BLaER1 (cell line): ENCODE measurements at regions not wholly inside any gene's neighbourhood (a gene's known extent, or its start where the extent isn't known, plus 50 kb on each side); places are given as distances from the start of the nearest gene placed in this dataset.

Experiments
- H3K27ac ChIP-seq: shearing (Covaris generic); formaldehyde crosslinking; 2 replicates; pipeline ENCODE4 v1.8.1; 2022
- H3K27me3 ChIP-seq: shearing (Covaris generic); formaldehyde crosslinking; 2 replicates; pipeline ENCODE4 v1.8.1; 2022
- H3K36me3 ChIP-seq: shearing (Covaris generic); formaldehyde crosslinking; 2 replicates; pipeline ENCODE4 v1.8.1; 2022
- H3K4me1 ChIP-seq: shearing (Covaris generic); formaldehyde crosslinking; 2 replicates; pipeline ENCODE4 v1.8.1; 2022
- H3K4me2 ChIP-seq: shearing (Covaris generic); formaldehyde crosslinking; 2 replicates; pipeline ENCODE4 v1.8.1; 2022
- H3K4me3 ChIP-seq: shearing (Covaris generic); formaldehyde crosslinking; 2 replicates; pipeline ENCODE4 v1.8.1; 2022
- H3K9ac ChIP-seq: shearing (Covaris generic); formaldehyde crosslinking; 2 replicates; pipeline ENCODE4 v1.8.1; 2022
- H3K9me3 ChIP-seq: shearing (Covaris generic); formaldehyde crosslinking; 2 replicates; pipeline ENCODE4 v1.8.1; 2022
- H4K20me1 ChIP-seq: shearing (Covaris generic); formaldehyde crosslinking; 2 replicates; pipeline ENCODE4 v1.8.1; 2022
- Cebpa-rat ChIP-seq: shearing (Covaris generic); IDR thresholded peaks from 2 replicates; pipeline ENCODE4 v1.8.1; 2022

DNA sequence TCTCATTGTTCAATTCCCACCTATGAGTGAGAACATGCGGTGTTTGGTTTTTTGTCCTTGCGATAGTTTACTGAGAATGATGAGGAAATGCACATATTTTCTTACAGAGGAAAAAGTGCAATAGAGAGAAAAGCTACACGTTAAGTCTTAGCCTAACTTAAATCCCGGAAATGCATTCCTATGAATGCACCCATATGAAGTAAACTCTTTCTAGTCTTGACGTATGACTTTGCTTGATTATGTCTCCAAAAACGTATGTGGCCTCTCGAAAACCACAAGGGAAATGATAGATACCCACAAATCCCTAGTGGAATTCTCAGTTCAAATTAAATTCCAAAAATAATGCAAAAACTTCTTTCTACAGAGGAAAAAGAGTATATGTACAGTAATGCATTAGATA lies 90.7 kb upstream of the SASH1 start:
- Histone ChIP-seq H3K9me3 (no peaks in the 10 kb centered on the region), H3K4me1 (peaks cover 34% of the 10 kb centered on the region), H3K27ac (no peak overlapping the region), H4K20me1 (no peaks in the 10 kb centered on the region), H3K27me3 (no peaks in the 10 kb centered on the region; the same call in 1 of the 2 replicates), H3K36me3 (no peaks in the 10 kb centered on the region), H3K9ac (no peak overlapping the region), H3K4me3 (no peak overlapping the region), H3K4me2 (peak overlapping the region; percentile 46)
- TF ChIP-seq Cebpa-rat = no peak

DNA sequence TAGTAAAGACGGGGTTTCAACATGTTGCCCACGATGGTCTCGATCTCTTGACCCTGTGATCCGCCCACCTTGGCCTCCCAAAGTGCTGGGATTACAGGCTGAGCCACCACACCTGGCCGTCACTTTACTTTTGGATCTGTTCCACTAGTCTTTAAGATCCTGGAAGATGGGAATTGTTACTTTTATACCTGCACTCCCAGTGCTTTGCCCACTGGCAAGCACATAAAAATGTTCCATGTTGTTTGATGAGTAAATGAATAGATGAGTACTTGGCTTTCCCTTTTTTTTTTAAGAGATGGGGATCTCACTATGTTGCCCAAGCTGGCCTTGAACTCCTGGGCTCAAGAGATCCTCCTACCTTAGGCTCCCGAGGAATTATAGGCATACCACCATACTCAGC lies 84.8 kb upstream of the SASH1 start:
- H3K4me3 ChIP-seq = no peak overlapping the region
- no peak overlapping the region for H3K4me2 ChIP-seq
- no peaks in the 10 kb centered on the region for H3K4me1 ChIP-seq
- TF ChIP-seq Cebpa-rat = no peak
- H3K9me3 ChIP-seq = no peaks in the 10 kb centered on the region
- no peaks in the 10 kb centered on the region; the same call in 1 of the 2 replicates for H3K27me3 ChIP-seq
- H3K9ac ChIP-seq = no peak overlapping the region
- H3K27ac ChIP-seq = no peak overlapping the region
- no peaks in the 10 kb centered on the region for H4K20me1 ChIP-seq
- H3K36me3 ChIP-seq = no peaks in the 10 kb centered on the region

DNA sequence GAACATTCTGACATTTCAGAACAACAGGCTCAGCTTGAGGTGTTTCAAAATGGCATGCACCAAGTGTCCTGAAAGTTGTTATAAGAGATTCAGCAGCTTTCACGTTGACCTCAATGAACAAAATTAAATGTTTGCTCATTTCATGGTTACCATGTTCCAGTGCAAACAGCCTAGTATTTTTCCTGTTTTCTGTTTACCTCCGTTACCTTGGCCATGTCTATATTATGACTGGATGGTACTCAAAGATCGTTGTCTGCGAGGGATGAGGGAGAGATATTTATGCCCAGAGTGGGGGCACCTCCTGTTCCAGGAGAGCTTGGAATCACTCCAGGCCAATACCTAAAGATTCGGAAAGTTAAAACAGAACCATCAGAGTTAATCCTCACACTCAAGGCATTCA lies 83.8 kb upstream of the SASH1 start:
- Histone ChIP-seq H3K4me3 (no peak overlapping the region), H3K27me3 (no peaks in the 10 kb centered on the region), H3K4me1 (no peaks in the 10 kb centered on the region), H3K9me3 (no peaks in the 10 kb centered on the region), H3K4me2 (no peak overlapping the region), H3K36me3 (no peaks in the 10 kb centered on the region), H3K9ac (no peak overlapping the region), H3K27ac (no peak overlapping the region), H4K20me1 (no peaks in the 10 kb centered on the region)
- no peak for TF ChIP-seq Cebpa-rat

DNA sequence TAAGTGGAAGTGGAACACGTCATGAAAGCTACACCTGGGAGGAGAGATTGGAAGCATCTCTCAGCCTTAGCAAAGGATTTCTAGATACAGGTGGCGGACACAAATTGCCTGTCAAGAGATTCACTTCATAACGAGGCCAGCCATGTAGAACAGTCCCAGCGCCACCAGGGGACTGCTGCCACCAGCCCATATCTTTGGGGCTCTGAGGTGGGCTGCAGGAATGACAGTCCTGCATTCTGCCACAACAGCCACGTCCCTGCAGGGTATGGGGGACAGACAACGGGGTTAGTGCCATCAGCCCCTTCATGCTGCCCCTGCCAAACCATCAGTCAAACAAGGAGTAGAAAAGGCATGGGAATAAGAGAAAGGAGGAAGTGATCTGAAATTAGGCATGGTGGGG lies 81.2 kb upstream of the SASH1 start:
- no peak overlapping the region for H3K4me2 ChIP-seq
- H3K4me1 ChIP-seq = no peaks in the 10 kb centered on the region
- no peaks in the 10 kb centered on the region for H3K27me3 ChIP-seq
- no peak for TF ChIP-seq Cebpa-rat
- H4K20me1 ChIP-seq = no peaks in the 10 kb centered on the region
- no peak overlapping the region for H3K4me3 ChIP-seq
- H3K27ac ChIP-seq = no peak overlapping the region
- H3K9me3 ChIP-seq = no peaks in the 10 kb centered on the region
- no peak overlapping the region for H3K9ac ChIP-seq
- H3K36me3 ChIP-seq = no peaks in the 10 kb centered on the region

DNA sequence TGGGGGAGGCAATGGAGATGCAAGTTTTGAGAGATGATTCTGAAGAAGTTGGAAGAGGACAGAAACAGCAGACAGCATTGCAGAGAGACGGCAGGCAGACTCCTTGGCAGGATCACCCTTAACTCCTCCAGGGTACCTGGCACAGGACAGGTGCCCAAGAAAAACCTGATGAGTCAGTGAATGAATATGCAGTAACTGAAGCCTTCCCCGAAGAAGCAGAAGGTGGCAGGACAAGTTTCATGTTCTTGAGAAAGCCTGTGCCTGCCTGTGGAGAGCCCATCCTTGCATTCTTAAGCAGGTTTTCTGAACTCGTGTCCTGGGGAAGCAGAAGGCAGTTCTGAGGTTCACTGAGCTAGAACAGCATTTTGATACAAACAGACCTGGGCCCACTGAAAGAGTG lies 79.6 kb upstream of the SASH1 start:
- Histone ChIP-seq H3K4me2 (no peak overlapping the region), H4K20me1 (no peaks in the 10 kb centered on the region), H3K27me3 (no peaks in the 10 kb centered on the region), H3K9me3 (no peaks in the 10 kb centered on the region), H3K27ac (no peak overlapping the region), H3K9ac (no peak overlapping the region), H3K36me3 (no peaks in the 10 kb centered on the region), H3K4me3 (no peak overlapping the region), H3K4me1 (no peaks in the 10 kb centered on the region)
- TF ChIP-seq Cebpa-rat = no peak

DNA sequence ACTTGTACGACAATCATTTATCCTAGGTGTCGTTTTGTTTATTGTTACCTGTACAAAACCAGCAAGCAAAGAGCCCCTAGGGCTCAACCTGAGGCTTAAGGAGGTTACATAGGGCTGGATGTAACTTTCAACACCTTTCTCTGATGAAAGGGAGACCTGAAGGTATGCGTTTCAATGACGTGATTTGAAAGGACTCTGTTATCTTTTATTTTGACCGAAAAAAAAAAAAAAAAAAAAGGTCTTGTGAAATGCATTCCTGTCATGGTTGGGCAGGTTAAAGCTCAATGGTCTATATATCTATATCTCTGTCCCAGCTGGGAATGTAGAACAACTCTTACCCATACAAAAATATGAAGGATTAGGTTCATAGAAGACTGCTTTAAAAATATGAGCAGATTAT lies 78.7 kb upstream of the SASH1 start:
- no peaks in the 10 kb centered on the region for H3K4me1 ChIP-seq
- H3K27me3 ChIP-seq = no peaks in the 10 kb centered on the region
- no peaks in the 10 kb centered on the region for H3K36me3 ChIP-seq
- H3K4me3 ChIP-seq = no peak overlapping the region
- H3K9me3 ChIP-seq = no peaks in the 10 kb centered on the region
- no peaks in the 10 kb centered on the region for H4K20me1 ChIP-seq
- no peak for TF ChIP-seq Cebpa-rat
- no peak overlapping the region for H3K27ac ChIP-seq
- no peak overlapping the region for H3K4me2 ChIP-seq
- no peak overlapping the region for H3K9ac ChIP-seq

DNA sequence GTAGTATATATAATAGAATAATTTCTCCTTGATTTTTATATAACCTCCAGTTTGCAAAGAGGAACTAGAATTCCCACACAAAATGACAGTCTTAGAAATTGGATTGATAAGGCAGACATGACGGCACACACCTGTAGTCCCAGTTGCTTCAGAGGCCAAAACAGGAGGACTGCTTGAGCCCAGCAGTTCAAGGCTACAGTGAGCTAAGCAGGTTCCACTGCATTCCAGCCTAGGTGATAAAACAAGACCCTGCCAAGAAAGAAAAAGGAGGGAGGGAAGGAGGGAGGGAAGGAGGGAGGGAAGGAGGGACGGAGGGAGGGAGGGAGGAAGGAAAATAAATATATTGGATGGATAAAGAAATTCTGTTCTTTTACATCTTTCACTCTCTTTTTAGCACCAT lies 77.6 kb upstream of the SASH1 start:
- Histone ChIP-seq H3K9ac (no peak overlapping the region), H3K4me3 (no peak overlapping the region), H3K27ac (no peak overlapping the region), H3K27me3 (no peaks in the 10 kb centered on the region), H4K20me1 (no peaks in the 10 kb centered on the region), H3K9me3 (no peaks in the 10 kb centered on the region), H3K4me2 (no peak overlapping the region), H3K36me3 (no peaks in the 10 kb centered on the region), H3K4me1 (no peaks in the 10 kb centered on the region)
- no peak for TF ChIP-seq Cebpa-rat

DNA sequence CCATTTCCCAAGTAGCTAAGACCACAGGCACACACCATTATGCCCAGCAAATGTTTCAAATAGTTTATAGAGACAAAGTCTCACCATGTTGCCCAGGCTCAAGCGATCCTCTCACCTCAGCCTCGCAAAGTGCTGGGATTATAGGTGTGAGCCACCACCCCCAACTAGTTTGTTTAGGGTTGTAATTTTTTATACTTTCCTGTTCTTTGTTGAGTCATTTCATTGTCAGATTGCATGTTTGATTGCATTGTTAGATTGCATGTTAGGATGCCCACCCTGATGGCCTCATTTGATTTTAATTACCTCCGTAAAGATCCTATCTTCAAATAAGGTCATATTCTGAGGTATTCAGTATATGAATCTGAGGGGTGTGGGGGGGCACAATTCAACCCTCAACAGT lies 73.3 kb upstream of the SASH1 start:
- Histone ChIP-seq H3K9ac (no peak overlapping the region), H3K4me1 (no peaks in the 10 kb centered on the region), H3K9me3 (no peaks in the 10 kb centered on the region), H3K27ac (no peak overlapping the region), H3K4me3 (no peak overlapping the region), H4K20me1 (no peaks in the 10 kb centered on the region), H3K36me3 (no peaks in the 10 kb centered on the region), H3K4me2 (no peak overlapping the region), H3K27me3 (no peaks in the 10 kb centered on the region)
- TF ChIP-seq Cebpa-rat = no peak

DNA sequence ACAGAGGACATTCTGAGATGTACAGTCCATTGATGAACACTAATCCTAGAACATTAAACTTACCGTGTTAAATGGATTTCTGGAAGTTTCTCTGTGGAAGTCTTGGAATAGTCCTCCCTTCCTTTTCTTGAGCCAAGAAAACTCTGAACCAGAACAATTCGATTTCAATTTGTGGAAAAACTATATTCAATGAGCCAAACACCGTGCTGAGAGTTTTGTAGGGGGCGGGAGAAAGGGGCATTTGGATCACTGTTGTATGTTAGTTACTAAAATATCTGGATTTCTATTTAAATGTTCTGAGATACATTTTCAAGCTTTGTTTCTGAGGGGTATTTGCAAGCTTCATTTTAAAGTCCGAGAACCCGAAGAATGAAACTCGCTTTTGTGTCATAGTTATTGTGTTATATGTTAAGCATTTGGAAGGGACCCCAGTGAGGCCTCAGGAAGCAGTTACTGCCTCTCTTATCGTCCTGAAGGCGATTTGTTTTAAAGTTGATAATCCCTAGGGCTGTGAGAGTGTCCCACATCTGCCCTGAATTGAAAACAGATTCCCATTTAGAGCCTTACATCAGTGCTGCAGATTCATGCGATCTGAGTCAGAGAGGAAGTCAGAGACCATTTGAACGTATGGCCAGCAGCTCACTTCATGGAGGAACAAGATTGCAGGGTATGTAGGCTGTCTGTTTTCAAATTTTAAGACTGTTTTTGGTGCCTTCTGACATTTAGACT lies 70.8 kb upstream of the SASH1 start:
- Histone ChIP-seq H4K20me1 (no peaks in the 10 kb centered on the region), H3K4me3 (no peak overlapping the region), H3K36me3 (no peaks in the 10 kb centered on the region), H3K27me3 (no peaks in the 10 kb centered on the region), H3K27ac (no peak overlapping the region), H3K4me2 (no peak overlapping the region), H3K9me3 (no peaks in the 10 kb centered on the region), H3K9ac (no peak overlapping the region), H3K4me1 (no peaks in the 10 kb centered on the region)
- TF ChIP-seq Cebpa-rat = no peak

DNA sequence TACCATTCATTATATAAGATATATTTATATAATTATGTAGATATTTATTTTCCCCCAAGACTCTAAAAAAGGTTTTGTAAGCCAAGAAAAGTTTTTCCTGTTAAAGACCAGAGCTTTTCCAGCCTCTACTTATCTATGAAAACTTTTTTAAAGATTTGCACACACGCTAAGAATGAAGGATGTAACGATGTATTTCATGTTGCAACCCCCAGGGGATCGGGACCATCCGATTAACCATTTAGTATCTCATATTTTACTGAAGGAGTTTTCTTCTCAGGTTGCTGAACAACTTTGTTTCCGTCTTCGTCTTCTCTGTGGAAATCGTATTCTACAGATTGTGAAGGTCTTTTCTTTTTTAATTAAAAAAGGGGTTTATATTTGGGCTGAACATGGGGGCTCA lies 70.0 kb upstream of the SASH1 start:
- H3K4me2 ChIP-seq = no peak overlapping the region
- H3K36me3 ChIP-seq = no peaks in the 10 kb centered on the region
- no peaks in the 10 kb centered on the region for H3K4me1 ChIP-seq
- no peaks in the 10 kb centered on the region for H4K20me1 ChIP-seq
- H3K27ac ChIP-seq = no peak overlapping the region
- H3K9ac ChIP-seq = no peak overlapping the region
- no peaks in the 10 kb centered on the region for H3K9me3 ChIP-seq
- H3K4me3 ChIP-seq = no peak overlapping the region
- TF ChIP-seq Cebpa-rat = no peak
- no peaks in the 10 kb centered on the region for H3K27me3 ChIP-seq
